Body of pancreas (tissue), 4 donors: ENCODE measurements at regions not wholly inside any gene's neighbourhood (a gene's known extent, or its start where the extent isn't known, plus 50 kb on each side); places are given as distances from the start of the nearest gene placed in this dataset.

Experiments
- POLR2A ChIP-seq, 3 donors: fragments of 450-650 bp; IDR thresholded peaks; one replicate each; pipeline ENCODE4 v1.6.1; 2016; ENCODE audit warnings: antibody characterized with exemption in 3 of 3, mild to moderate bottlenecking in 2 of 3
- TF ChIP-seq, protein P1 (sequence below), 7 experiments: fragments of 450-650 bp in 4 of 7; fragments of 200-600 bp in 3 of 7; sonication (generic) in 3 of 7; IDR thresholded peaks; one replicate each; pipeline ENCODE4 v1.5.1; 2016 to 2019; ENCODE audit warnings: antibody characterized with exemption in 7 of 7

DNA sequence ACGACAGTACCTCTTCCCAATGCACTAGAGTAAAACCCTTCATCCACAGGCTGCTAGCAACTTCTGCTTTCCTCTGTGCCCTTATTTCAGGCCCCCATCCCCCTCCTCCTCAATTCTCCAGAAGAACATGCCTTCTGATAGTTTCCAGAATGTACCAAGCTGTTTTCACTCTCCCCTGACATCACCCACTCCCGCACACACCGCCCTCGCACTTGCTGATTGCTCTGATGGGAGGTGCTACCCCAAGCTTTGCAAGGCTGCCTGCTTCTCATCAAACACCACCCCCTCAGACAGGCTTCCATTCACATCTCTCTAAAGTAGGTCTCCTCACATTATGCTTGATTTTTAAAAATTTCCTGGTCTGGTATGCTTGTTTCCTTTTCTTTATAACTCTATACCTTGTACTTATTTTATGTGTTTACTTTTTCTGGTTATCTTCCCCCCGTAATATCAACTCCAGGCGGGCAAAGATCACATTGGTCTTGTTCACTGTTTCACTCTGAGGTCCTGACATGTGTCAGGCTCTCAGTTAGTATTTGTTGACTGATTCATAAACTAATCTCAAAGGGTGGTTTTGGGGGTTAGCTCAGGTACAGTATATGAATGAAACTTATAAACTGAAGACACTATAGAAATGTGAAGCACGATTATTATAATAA lies 91.0 kb upstream of the C9orf72 start:
- TF ChIP-seq, protein P1, sequence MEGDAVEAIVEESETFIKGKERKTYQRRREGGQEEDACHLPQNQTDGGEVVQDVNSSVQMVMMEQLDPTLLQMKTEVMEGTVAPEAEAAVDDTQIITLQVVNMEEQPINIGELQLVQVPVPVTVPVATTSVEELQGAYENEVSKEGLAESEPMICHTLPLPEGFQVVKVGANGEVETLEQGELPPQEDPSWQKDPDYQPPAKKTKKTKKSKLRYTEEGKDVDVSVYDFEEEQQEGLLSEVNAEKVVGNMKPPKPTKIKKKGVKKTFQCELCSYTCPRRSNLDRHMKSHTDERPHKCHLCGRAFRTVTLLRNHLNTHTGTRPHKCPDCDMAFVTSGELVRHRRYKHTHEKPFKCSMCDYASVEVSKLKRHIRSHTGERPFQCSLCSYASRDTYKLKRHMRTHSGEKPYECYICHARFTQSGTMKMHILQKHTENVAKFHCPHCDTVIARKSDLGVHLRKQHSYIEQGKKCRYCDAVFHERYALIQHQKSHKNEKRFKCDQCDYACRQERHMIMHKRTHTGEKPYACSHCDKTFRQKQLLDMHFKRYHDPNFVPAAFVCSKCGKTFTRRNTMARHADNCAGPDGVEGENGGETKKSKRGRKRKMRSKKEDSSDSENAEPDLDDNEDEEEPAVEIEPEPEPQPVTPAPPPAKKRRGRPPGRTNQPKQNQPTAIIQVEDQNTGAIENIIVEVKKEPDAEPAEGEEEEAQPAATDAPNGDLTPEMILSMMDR (IDR thresholded peaks at IDR 0.05): no peak
- no peak for TF ChIP-seq POLR2A (IDR thresholded peaks at IDR 0.05)
